HG03097 (cell line): ENCODE measurements at regions not wholly inside any gene's neighbourhood (a gene's known extent, or its start where the extent isn't known, plus 50 kb on each side); places are given as distances from the start of the nearest gene placed in this dataset.
"Not testable (repeated sequence)": the region's sequence is repeated elsewhere in the genome, so short reads cannot be mapped to it uniquely, and the experiment has no call there.

Experiments
- ATAC-seq: cut with Tn5 transposase; IDR thresholded peaks from one replicate; pipeline ENCODE4 v1.9.1; 2021; ENCODE audit not compliant: unreplicated experiment, low FRiP score

- ATAC-seq, result no peak
Observed at GRCh38 chr2:180842461-180842860, 137.9 kb upstream of the UBE2E3 start.

- no peak for ATAC-seq
Observed at GRCh38 chr2:180840641-180841040, 139.8 kb upstream of the UBE2E3 start.

GRCh38 chr2:180829836-180830235, 150.6 kb upstream of the UBE2E3 start:
- no peak for ATAC-seq

GRCh38 chr2:180829261-180829660, 151.1 kb upstream of the UBE2E3 start:
- ATAC-seq, result no peak

- ATAC-seq, result no peak
Observed at GRCh38 chr2:180828756-180829155, 151.6 kb upstream of the UBE2E3 start.

GRCh38 chr2:180823546-180824141, 156.8 kb upstream of the UBE2E3 start:
- no peak for ATAC-seq

GRCh38 chr2:180819106-180819505, 161.3 kb upstream of the UBE2E3 start:
- no peak for ATAC-seq

GRCh38 chr2:180818700-180819099, 161.7 kb upstream of the UBE2E3 start:
- ATAC-seq, result not testable (repeated sequence)

GRCh38 chr2:180799141-180799540, 181.3 kb upstream of the UBE2E3 start:
- ATAC-seq, result no peak

- no peak for ATAC-seq
Observed at GRCh38 chr2:180790891-180791290, 189.5 kb upstream of the UBE2E3 start.

- ATAC-seq, result no peak
Observed at GRCh38 chr2:180787330-180787729, 193.1 kb upstream of the UBE2E3 start.

GRCh38 chr2:180781276-180781675, 199.1 kb upstream of the UBE2E3 start:
- ATAC-seq, result no peak

GRCh38 chr2:180778291-180778690, 202.1 kb upstream of the UBE2E3 start:
- no peak for ATAC-seq

- no peak for ATAC-seq
Observed at GRCh38 chr2:180776921-180777320, 203.5 kb upstream of the UBE2E3 start.

GRCh38 chr2:180775711-180776110, 204.7 kb upstream of the UBE2E3 start:
- no peak for ATAC-seq

GRCh38 chr2:180765316-180765715, 215.1 kb upstream of the UBE2E3 start:
- not testable (repeated sequence) for ATAC-seq

- ATAC-seq, result no peak
Observed at GRCh38 chr2:180763263-180763989, 217.0 kb upstream of the UBE2E3 start.

- no peak for ATAC-seq
Observed at GRCh38 chr2:180761224-180761623, 219.2 kb upstream of the UBE2E3 start.

- no peak for ATAC-seq
Observed at GRCh38 chr2:180759631-180760030, 220.8 kb upstream of the UBE2E3 start.

- ATAC-seq, result no peak
Observed at GRCh38 chr2:180753809-180754761, 226.3 kb upstream of the UBE2E3 start.

GRCh38 chr2:180751306-180751920, 229.0 kb upstream of the UBE2E3 start:
- no peak for ATAC-seq
